SK-N-SH (cell line): ENCODE measurements at regions not wholly inside any gene's neighbourhood (a gene's known extent, or its start where the extent isn't known, plus 50 kb on each side); places are given as distances from the start of the nearest gene placed in this dataset.

Experiments
- CTCF ChIA-PET: fragments of 300-600, 350-600 bp; formaldehyde crosslinking; extraction: SDS; loops from one replicate; lab custom pipeline; 2021; lab: Yijun Ruan, JAX
- POLR2A ChIA-PET: fragments of 350-600 bp; sonication (Branson Sonifier 250); formaldehyde crosslinking; extraction: SDS; loops from one replicate; lab custom pipeline; 2020; ENCODE audit warnings: antibody characterized with exemption, inconsistent platforms; lab: Yijun Ruan, JAX
- DNase-seq: peaks from one replicate; pipeline ENCODE4 v3.0.0; 2012
- H2AFZ ChIP-seq: fragments of 200-600 bp; sonication (generic); 2 replicates; pipeline ENCODE4 v1.8.1; 2016; ENCODE audit warnings: antibody characterized with exemption, mild to moderate bottlenecking, low read depth
- H3F3A ChIP-seq: fragments of 200-600 bp; sonication (generic); replicated peaks from 2 replicates; pipeline ENCODE3; 2016; ENCODE audit warnings: antibody characterized with exemption, mild to moderate bottlenecking; ENCODE audit not compliant: insufficient read depth
- H3K27ac ChIP-seq, 2 experiments: fragments of 200-500 bp in 1 of 2; fragments of 200-600 bp in 1 of 2; sonication (Bioruptor generic) in 1 of 2; sonication (generic), shearing (Covaris generic) in 1 of 2; 2 replicates each; pipeline versions ENCODE4 v1.5.1 to v1.6.1; 2014 to 2016; ENCODE audit warnings: low read depth in 2 of 2, inconsistent platforms in 1 of 2, low read length in 1 of 2, mild to moderate bottlenecking in 1 of 2, mixed read lengths in 1 of 2
- H3K27me3 ChIP-seq: fragments of 200-600 bp; sonication (generic), shearing (Covaris generic); 2 replicates; pipeline ENCODE4 v1.6.1; 2016; ENCODE audit warnings: mixed run types; ENCODE audit not compliant: insufficient read depth
- H3K36me3 ChIP-seq, 2 experiments: fragments of 200-500 bp in 1 of 2; fragments of 200-600 bp in 1 of 2; sonication (Bioruptor generic) in 1 of 2; sonication (generic) in 1 of 2; replicated peaks in 1 of 2; 2 replicates each; pipeline versions ENCODE3 to v1.5.1; 2014 to 2016; ENCODE audit warnings: low read length in 1 of 2, mild to moderate bottlenecking in 1 of 2; ENCODE audit not compliant: insufficient read depth in 2 of 2, control insufficient read depth in 1 of 2
- H3K4me1 ChIP-seq, 2 experiments: fragments of 200-500 bp in 1 of 2; fragments of 200-600 bp in 1 of 2; sonication (Bioruptor generic) in 1 of 2; sonication (generic), shearing (Covaris generic) in 1 of 2; 2 replicates each; pipeline versions ENCODE4 v1.5.1 to v1.6.1; 2014 to 2016; ENCODE audit warnings: low read depth in 1 of 2, low read length in 1 of 2, mixed run types in 1 of 2; ENCODE audit not compliant: insufficient read depth in 2 of 2, control insufficient read depth in 1 of 2
- H3K4me2 ChIP-seq: fragments of 200-600 bp; sonication (generic), shearing (Covaris generic); 2 replicates; pipeline ENCODE4 v1.6.1; 2017; ENCODE audit warnings: mixed run types
- H3K4me3 ChIP-seq, 2 experiments: fragments of 200-500 bp in 1 of 2; fragments of 200-600 bp in 1 of 2; sonication (Bioruptor generic) in 1 of 2; sonication (generic), shearing (Covaris generic) in 1 of 2; 2 replicates each; pipeline versions ENCODE4 v1.5.1 to v1.8.1; 2014 to 2016; ENCODE audit warnings: low read depth in 2 of 2, inconsistent platforms in 1 of 2, low read length in 1 of 2, mild to moderate bottlenecking in 1 of 2, mixed read lengths in 1 of 2, moderate library complexity in 1 of 2
- H3K79me2 ChIP-seq: fragments of 200-600 bp; sonication (generic); 2 replicates; pipeline ENCODE4 v1.8.1; 2017; ENCODE audit warnings: mild to moderate bottlenecking; ENCODE audit not compliant: insufficient read depth
- H3K9ac ChIP-seq: fragments of 200-600 bp; sonication (generic); 2 replicates; pipeline ENCODE4 v1.6.1; 2017; ENCODE audit warnings: mixed run types
- H3K9me2 ChIP-seq: fragments of 200-600 bp; sonication (generic); 2 replicates; pipeline ENCODE4 v1.6.1; 2017; ENCODE audit warnings: mixed run types
- H3K9me3 ChIP-seq: fragments of 200-600 bp; sonication (generic); 2 replicates; pipeline ENCODE4 v1.6.1; 2017; ENCODE audit warnings: mixed run types, mild to moderate bottlenecking, moderate library complexity
- H4K20me1 ChIP-seq: fragments of 200-600 bp; sonication (generic); 2 replicates; pipeline ENCODE4 v1.6.1; 2017; ENCODE audit warnings: mild to moderate bottlenecking, mixed run types; ENCODE audit not compliant: insufficient read depth
- FOXM1 ChIP-seq: IDR thresholded peaks from 2 replicates; pipeline ENCODE4 v1.4.0; 2012; ENCODE audit warnings: low read depth, mild to moderate bottlenecking
- MEF2A ChIP-seq: IDR thresholded peaks from 2 replicates; pipeline ENCODE4 v1.4.0; 2012; ENCODE audit warnings: low read depth, borderline replicate concordance
- MXI1 ChIP-seq: IDR thresholded peaks from 2 replicates; pipeline ENCODE4 v1.6.1; 2012; ENCODE audit warnings: mild to moderate bottlenecking, low read depth, low read length, improper control_type of control experiment
- RAD21 ChIP-seq: IDR thresholded peaks from 2 replicates; pipeline ENCODE4 v1.6.1; 2012; ENCODE audit warnings: mild to moderate bottlenecking, low read length
- RCOR1 ChIP-seq: fragments of 150-350 bp; IDR thresholded peaks from 2 replicates; pipeline ENCODE4 v1.6.1; 2017; ENCODE audit warnings: antibody characterized with exemption, low read length
- SMC3 ChIP-seq: IDR thresholded peaks from 2 replicates; pipeline ENCODE4 v1.6.1; 2012; ENCODE audit warnings: low read depth, low read length, improper control_type of control experiment
- WGBS: methylation state at CpG from one replicate; pipeline ENCODE4 v1.1.6; 2017; ENCODE audit warnings: low lambda C conversion rate; 5-methylcytosine and 5-hydroxymethylcytosine counted together
- TF ChIP-seq, protein P1 (sequence below): fragments of 200-600 bp; sonication (generic); IDR thresholded peaks from 2 replicates; pipeline ENCODE4 v1.6.1; 2017; ENCODE audit warnings: antibody characterized with exemption, mild to moderate bottlenecking, moderate library complexity

DNA sequence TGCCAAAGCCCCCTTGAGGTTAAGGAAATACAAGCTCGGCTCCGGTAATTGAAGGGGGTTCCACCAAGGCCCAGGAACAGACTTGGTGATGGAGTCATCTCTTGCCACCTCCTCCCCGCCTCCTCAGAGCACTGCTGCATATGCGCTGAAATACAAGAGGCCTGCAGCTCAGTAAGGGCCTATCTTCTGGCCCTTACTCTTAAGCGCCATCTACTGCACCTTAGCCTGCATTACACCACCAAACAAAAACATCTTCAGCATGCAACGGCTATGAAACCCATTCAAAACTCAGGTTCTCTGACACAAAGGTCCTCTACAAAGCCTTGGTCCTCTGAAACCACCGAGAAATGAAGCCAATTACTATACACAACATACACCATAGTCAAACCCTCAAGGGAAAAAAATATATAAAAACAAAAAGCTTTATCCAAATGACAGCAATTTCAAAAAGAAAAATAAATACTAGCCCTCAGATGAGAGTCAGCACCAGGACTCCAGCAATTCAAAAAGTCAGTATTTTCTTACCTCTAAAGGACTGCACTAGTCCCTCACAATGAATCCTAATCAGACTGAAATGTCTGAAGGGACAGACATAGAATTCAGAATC is 176.8 kb upstream of the TBX20 start:
- Histone ChIP-seq H3K27ac (no peak overlapping the region), H3K36me3 (no peaks in the 10 kb centered on the region), H3K4me3 (no peak overlapping the region), H3K9me3 (0 out of 2 replicates have a peak, but pooled peaks cover 17% of the 10 kb centered on the region), H3K4me1 (no peaks in the 10 kb centered on the region; a peak in 1 of 4 replicates), H2AFZ (no peak overlapping the region), H3K79me2 (no peaks in the 10 kb centered on the region), H3F3A (no peaks in the 10 kb centered on the region), H3K9ac (no peak overlapping the region), H3K27me3 (no peaks in the 10 kb centered on the region), H3K4me2 (no peak overlapping the region), H4K20me1 (no peaks in the 10 kb centered on the region), H3K9me2 (no peaks in the 10 kb centered on the region)
- ChIA-PET POLR2A (no interaction called here), CTCF (interaction anchor here (0.6 to 19.5 kb wide), 4 partner anchors 22 to 85 kb away, joined by 3 to 294 read pairs (median 4); no protein-coding TSS in a partner anchor)
- no peak for DNase-seq
- 58% methylated on average over 7 of the region's 7 CpGs for WGBS
- TF ChIP-seq, protein P1, sequence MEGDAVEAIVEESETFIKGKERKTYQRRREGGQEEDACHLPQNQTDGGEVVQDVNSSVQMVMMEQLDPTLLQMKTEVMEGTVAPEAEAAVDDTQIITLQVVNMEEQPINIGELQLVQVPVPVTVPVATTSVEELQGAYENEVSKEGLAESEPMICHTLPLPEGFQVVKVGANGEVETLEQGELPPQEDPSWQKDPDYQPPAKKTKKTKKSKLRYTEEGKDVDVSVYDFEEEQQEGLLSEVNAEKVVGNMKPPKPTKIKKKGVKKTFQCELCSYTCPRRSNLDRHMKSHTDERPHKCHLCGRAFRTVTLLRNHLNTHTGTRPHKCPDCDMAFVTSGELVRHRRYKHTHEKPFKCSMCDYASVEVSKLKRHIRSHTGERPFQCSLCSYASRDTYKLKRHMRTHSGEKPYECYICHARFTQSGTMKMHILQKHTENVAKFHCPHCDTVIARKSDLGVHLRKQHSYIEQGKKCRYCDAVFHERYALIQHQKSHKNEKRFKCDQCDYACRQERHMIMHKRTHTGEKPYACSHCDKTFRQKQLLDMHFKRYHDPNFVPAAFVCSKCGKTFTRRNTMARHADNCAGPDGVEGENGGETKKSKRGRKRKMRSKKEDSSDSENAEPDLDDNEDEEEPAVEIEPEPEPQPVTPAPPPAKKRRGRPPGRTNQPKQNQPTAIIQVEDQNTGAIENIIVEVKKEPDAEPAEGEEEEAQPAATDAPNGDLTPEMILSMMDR = peak; percentile 52
- TF ChIP-seq SMC3 = peak; percentile 26; the same call in 1 of the 2 replicates
- peak; percentile 40; the same call in 1 of the 2 replicates for TF ChIP-seq RAD21
- TF ChIP-seq RCOR1 = no peak
- TF ChIP-seq FOXM1 = no peak

DNA sequence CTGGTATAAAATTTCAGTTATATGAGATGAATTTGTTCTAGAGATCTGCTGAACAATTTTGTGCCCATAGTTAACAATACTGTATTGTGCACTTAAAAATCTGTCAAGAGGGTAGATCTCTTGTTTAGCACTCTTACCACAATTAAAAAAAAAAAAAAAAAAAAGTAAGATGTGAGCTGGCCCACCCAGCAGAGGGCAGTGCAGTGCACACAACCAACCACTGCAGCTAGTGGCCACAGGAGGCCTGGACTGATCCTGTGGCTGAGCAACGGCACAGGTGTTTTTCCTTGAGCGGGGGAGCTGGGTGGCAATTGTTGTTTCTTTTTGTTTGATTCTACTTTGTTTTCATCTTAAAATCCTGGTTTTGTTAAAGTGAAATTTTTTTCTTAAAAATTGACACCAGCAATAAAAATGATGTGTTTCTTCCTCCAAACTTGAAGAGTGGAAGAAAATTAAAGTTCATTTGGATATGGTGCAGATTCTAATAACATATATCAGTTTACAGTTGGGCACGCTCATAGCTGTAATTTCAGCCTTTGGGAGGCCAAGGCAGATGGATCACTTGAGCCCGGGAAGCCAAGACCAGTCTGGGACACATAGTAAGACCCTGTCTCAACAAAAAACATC is 171.1 kb upstream of the TBX20 start:
- peak; percentile 80 for DNase-seq
- Histone ChIP-seq H3K9me2 (no peaks in the 10 kb centered on the region), H4K20me1 (no peaks in the 10 kb centered on the region), H3K4me3 (no peak overlapping the region), H3K27me3 (no peaks in the 10 kb centered on the region), H3K36me3 (no peaks in the 10 kb centered on the region), H3K27ac (no peak overlapping the region), H3K79me2 (no peaks in the 10 kb centered on the region), H3K9me3 (0 out of 2 replicates have a peak, but pooled peaks cover 7% of the 10 kb centered on the region), H3F3A (no peaks in the 10 kb centered on the region), H3K4me1 (no peaks in the 10 kb centered on the region), H2AFZ (no peak overlapping the region), H3K4me2 (no peak overlapping the region), H3K9ac (no peak overlapping the region)
- POLR2A ChIA-PET = interaction anchor here (0.6 kb wide), 2 partner anchors 71 to 132 kb away, joined by 3 read pairs; no protein-coding TSS in a partner anchor
- CTCF ChIA-PET = interaction anchor here (0.6 to 19.5 kb wide), 38 partner anchors 11 to 351 kb away, joined by 3 to 294 read pairs (median 4); no protein-coding TSS in a partner anchor
- TF ChIP-seq SMC3 = peak; percentile 90
- TF ChIP-seq RAD21 = peak; percentile 87
- no peak for TF ChIP-seq MEF2A
- no peak for TF ChIP-seq MXI1
- TF ChIP-seq, protein P1 = peak; percentile 92
- WGBS = 37% methylated on average over 4 of the region's 4 CpGs
